HepG2 (cell line): ENCODE measurements at regions not wholly inside any gene's neighbourhood (a gene's known extent, or its start where the extent isn't known, plus 50 kb on each side); places are given as distances from the start of the nearest gene placed in this dataset.

Source experiments
- ATAC-seq: fragments of 200-7000 bp; cut with Tn5 transposase; 3 replicates; pipeline ENCODE4 v1.9.1; 2020; ENCODE audit warnings: mild to moderate bottlenecking, moderate library complexity
- BruUV-seq: library from RNA; stranded (reverse); fragments of 400-500 nt; replicated peaks from 2 replicates; lab custom pipeline; 2021; lab: Mats Ljungman, UMichigan
- CTCF ChIA-PET: fragments of 300-600 bp; formaldehyde crosslinking; extraction: SDS; loops from one replicate; lab custom pipeline; 2021; ENCODE audit warnings: low total read pairs, inconsistent platforms, low intra/inter-chr PET ratio; lab: Yijun Ruan, JAX
- POLR2A ChIA-PET: fragments of 350-600 bp; sonication (Branson Sonifier 250); formaldehyde crosslinking; loops from one replicate; lab custom pipeline; 2020; ENCODE audit warnings: antibody characterized with exemption, inconsistent platforms; lab: Yijun Ruan, JAX
- DNase-seq: peaks from one replicate; pipeline ENCODE4 v3.0.0-alpha.2; 2015; ENCODE audit warnings: low spot score
- FAIRE-seq: peaks from 3 replicates; lab custom pipeline; 2011; peaks lifted over from hg19 to GRCh38; lab: Jason Lieb, UNC
- H2AFZ ChIP-seq: one replicate; pipeline ENCODE4 v1.6.1; 2011; ENCODE audit warnings: low read length, inconsistent platforms
- H3K27ac ChIP-seq: fragments of 300-600 bp; 3 replicates; pipeline ENCODE4 v1.8.0; 2011; ENCODE audit warnings: mixed run types, mild to moderate bottlenecking, mixed read lengths, low read length, inconsistent platforms; ENCODE audit not compliant: insufficient read depth; ENCODE audit errors: extremely low read length
- H3K27me3 ChIP-seq, 2 experiments: fragments of 200-600 bp in 1 of 2; 2 replicates in 1 of 2; 3 replicates in 1 of 2; pipeline versions ENCODE4 v1.6.0 to v1.8.0; 2011; ENCODE audit warnings: low read length in 2 of 2, mild to moderate bottlenecking in 2 of 2, moderate library complexity in 2 of 2, inconsistent platforms in 1 of 2; ENCODE audit not compliant: insufficient read depth in 2 of 2, control insufficient read depth in 1 of 2
- H3K36me3 ChIP-seq, 2 experiments: fragments of 200-600 bp in 1 of 2; replicated peaks in 1 of 2; 2 replicates in 1 of 2; 3 replicates in 1 of 2; pipeline versions ENCODE4 v1.5.1 to v1.8.0; 2011; ENCODE audit warnings: low read length in 2 of 2, inconsistent platforms in 1 of 2; ENCODE audit not compliant: insufficient read depth in 2 of 2, control insufficient read depth in 1 of 2
- H3K4me1 ChIP-seq: 2 replicates; pipeline ENCODE4 v1.5.1; 2012; ENCODE audit warnings: low read length, inconsistent platforms; ENCODE audit not compliant: insufficient read depth
- H3K4me2 ChIP-seq: 2 replicates; pipeline ENCODE4 v1.6.0; 2011; ENCODE audit warnings: low read depth, low read length, inconsistent platforms
- H3K4me3 ChIP-seq, 3 experiments: fragments of 200-600 bp in 1 of 3; sonication (generic), shearing (Covaris generic) in 1 of 3; replicated peaks in 1 of 3; 2 replicates each; pipeline ENCODE4 v1.5.1; 2011 to 2016; ENCODE audit warnings: low read length in 3 of 3, inconsistent platforms in 2 of 3, low read depth in 2 of 3, mild to moderate bottlenecking in 2 of 3, control low read depth in 1 of 3, mixed read lengths in 1 of 3; ENCODE audit not compliant: insufficient read depth in 1 of 3
- H3K79me2 ChIP-seq: one replicate; pipeline ENCODE4 v1.6.1; 2011; ENCODE audit warnings: low read length, inconsistent platforms; ENCODE audit not compliant: insufficient read depth
- H3K9ac ChIP-seq: 2 replicates; pipeline ENCODE4 v1.6.0; 2011; ENCODE audit warnings: mild to moderate bottlenecking, low read depth, low read length, inconsistent platforms; ENCODE audit not compliant: insufficient read depth
- H3K9me3 ChIP-seq: 2 replicates; pipeline ENCODE4 v1.5.1; 2012; ENCODE audit warnings: mild to moderate bottlenecking, low read length
- H4K20me1 ChIP-seq: 2 replicates; pipeline ENCODE4 v1.6.0; 2011; ENCODE audit warnings: inconsistent platforms, mild to moderate bottlenecking, low read length, moderate library complexity; ENCODE audit not compliant: insufficient read depth
- ELF3 ChIP-seq: IDR thresholded peaks from 2 replicates; pipeline ENCODE4 v1.6.1; 2016; ENCODE audit warnings: missing genetic modification reagents, missing compliant biosample characterization
- GPN1 ChIP-seq: sonication (generic); formaldehyde crosslinking; IDR thresholded peaks from 2 replicates; pipeline ENCODE4 v1.5.1; 2020; ENCODE audit warnings: missing genetic modification reagents, borderline replicate concordance
- NR2F6 ChIP-seq, 2 experiments: IDR thresholded peaks; 2 replicates each; pipeline ENCODE4 v1.6.1; 2016; ENCODE audit warnings: antibody characterized with exemption in 1 of 2, mild to moderate bottlenecking in 1 of 2
- SAFB2 ChIP-seq: sonication (generic); formaldehyde crosslinking; IDR thresholded peaks from 2 replicates; pipeline ENCODE4 v1.5.1; 2020; ENCODE audit warnings: missing genetic modification reagents, low read depth, mild to moderate bottlenecking, borderline replicate concordance
- SMAD3 ChIP-seq: sonication (generic); formaldehyde crosslinking; IDR thresholded peaks from 2 replicates; pipeline ENCODE4 v1.4.0; 2020; ENCODE audit warnings: missing genetic modification reagents
- ZBTB8A ChIP-seq: sonication (generic); formaldehyde crosslinking; IDR thresholded peaks from 2 replicates; pipeline ENCODE4 v1.4.0; 2020; ENCODE audit warnings: mild to moderate bottlenecking, low read depth, missing genetic modification reagents, borderline replicate concordance
- ZNF136 ChIP-seq: sonication (generic); formaldehyde crosslinking; IDR thresholded peaks from 2 replicates; pipeline ENCODE4 v1.8.1; 2022; ENCODE audit warnings: low read depth, mild to moderate bottlenecking, moderate library complexity, missing genetic modification reagents
- ZNF296 ChIP-seq: sonication (generic); formaldehyde crosslinking; conservative IDR thresholded peaks from 2 replicates; pipeline ENCODE4 v1.5.0; 2020; ENCODE audit warnings: mild to moderate bottlenecking, missing genetic modification reagents
- ZNF432 ChIP-seq: sonication (generic); formaldehyde crosslinking; IDR thresholded peaks from 2 replicates; pipeline ENCODE4 v1.5.0; 2020; ENCODE audit warnings: missing genetic modification reagents, mild to moderate bottlenecking, borderline replicate concordance
- ZNF550 ChIP-seq: sonication (generic); formaldehyde crosslinking; IDR thresholded peaks from 2 replicates; pipeline ENCODE4 v1.4.0; 2020; ENCODE audit warnings: mild to moderate bottlenecking, missing genetic modification reagents, borderline replicate concordance
- ZNF749 ChIP-seq: sonication (generic); formaldehyde crosslinking; IDR thresholded peaks from 2 replicates; pipeline ENCODE4 v1.8.0; 2022; ENCODE audit warnings: mild to moderate bottlenecking, missing genetic modification reagents, moderate library complexity, borderline replicate concordance
- ZNF781 ChIP-seq: sonication (generic); formaldehyde crosslinking; IDR thresholded peaks from 2 replicates; pipeline ENCODE4 v1.5.1; 2020; ENCODE audit warnings: borderline replicate concordance, mild to moderate bottlenecking, missing genetic modification reagents; ENCODE audit errors: not compliant biosample characterization
- ZSCAN22 ChIP-seq: sonication (generic); formaldehyde crosslinking; IDR thresholded peaks from 2 replicates; pipeline ENCODE4 v1.4.0; 2020; ENCODE audit warnings: mild to moderate bottlenecking, missing genetic modification reagents
- in situ Hi-C: cut with HindIII; loops from 2 replicates; pipeline ENCODE4 v1.10.0; 2017; ENCODE audit warnings: low pct_unique_long_range_greater_than_20kb; ENCODE audit not compliant: extremely low pct_ligation_motif_present
- intact Hi-C: fragments of 100-400 bp; cut with micrococcal nuclease; formaldehyde crosslinking; loops from one replicate; pipeline ENCODE4 v1.10.0; 2022; ENCODE audit not compliant: unreplicated experiment
- TF ChIP-seq, protein P1 (sequence below): sonication (generic); formaldehyde crosslinking; IDR thresholded peaks from 2 replicates; pipeline ENCODE4 v1.8.1; 2023; ENCODE audit warnings: mild to moderate bottlenecking, inconsistent platforms, moderate library complexity, missing genetic modification reagents, borderline replicate concordance

DNA sequence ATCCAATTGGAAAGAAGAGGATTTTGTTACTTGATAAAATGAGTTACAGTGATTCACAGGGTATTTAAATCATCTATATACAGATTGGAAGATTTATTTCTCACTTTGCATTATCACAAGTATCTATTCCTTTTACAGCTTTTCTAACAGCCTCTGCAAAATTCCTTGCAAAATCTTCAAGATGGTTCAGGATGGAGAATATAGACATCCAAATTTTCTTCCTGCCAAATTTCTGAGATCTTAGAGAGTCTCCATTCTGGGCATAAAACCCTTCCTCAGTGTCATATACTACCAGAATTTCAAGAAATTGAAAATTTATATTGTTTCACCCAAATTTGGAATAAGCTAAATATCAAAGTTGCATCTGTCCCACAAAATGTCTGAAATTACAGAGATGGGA, 259.1 kb upstream of the FAM174A start:
- CTCF ChIA-PET = no interaction called here
- Histone ChIP-seq H3K27me3 (no peaks in the 10 kb centered on the region), H3K79me2 (no peaks in the 10 kb centered on the region), H3K27ac (no peak overlapping the region), H3K9ac (no peak overlapping the region), H3K36me3 (no peaks in the 10 kb centered on the region), H3K4me2 (no peak overlapping the region), H2AFZ (no peak overlapping the region), H4K20me1 (no peaks in the 10 kb centered on the region), H3K4me3 (no peak overlapping the region), H3K9me3 (no peaks in the 10 kb centered on the region), H3K4me1 (no peaks in the 10 kb centered on the region)
- in situ Hi-C loops = no loop called here
- no peak for ATAC-seq
- intact Hi-C loops = no loop called here
- FAIRE-seq = no peak
- no peak for DNase-seq
- POLR2A ChIA-PET = no interaction called here
- no peak for TF ChIP-seq ZNF749 (CRISPR knock-in tag)
- no peak for TF ChIP-seq ZNF550
- no peak for TF ChIP-seq NR2F6 (IDR thresholded peaks at IDR 0.05)
- TF ChIP-seq NR2F6 (CRISPR knock-in tag; IDR thresholded peaks at IDR 0.05) = no peak
- TF ChIP-seq GPN1 (CRISPR knock-in tag) = no peak
- no peak for TF ChIP-seq ZNF781 (CRISPR knock-in tag)
- no peak for TF ChIP-seq ZNF432 (CRISPR knock-in tag)
- no peak for TF ChIP-seq SMAD3 (CRISPR knock-in tag)
- no peak for TF ChIP-seq ZBTB8A (CRISPR knock-in tag)
- TF ChIP-seq ZSCAN22 (CRISPR knock-in tag) = no peak
- no peak for TF ChIP-seq ZNF136 (CRISPR knock-in tag)
- TF ChIP-seq ZNF296 = no peak
- no peak for TF ChIP-seq SAFB2
- TF ChIP-seq ELF3 (CRISPR knock-in tag) = no peak
- TF ChIP-seq, protein P1, sequence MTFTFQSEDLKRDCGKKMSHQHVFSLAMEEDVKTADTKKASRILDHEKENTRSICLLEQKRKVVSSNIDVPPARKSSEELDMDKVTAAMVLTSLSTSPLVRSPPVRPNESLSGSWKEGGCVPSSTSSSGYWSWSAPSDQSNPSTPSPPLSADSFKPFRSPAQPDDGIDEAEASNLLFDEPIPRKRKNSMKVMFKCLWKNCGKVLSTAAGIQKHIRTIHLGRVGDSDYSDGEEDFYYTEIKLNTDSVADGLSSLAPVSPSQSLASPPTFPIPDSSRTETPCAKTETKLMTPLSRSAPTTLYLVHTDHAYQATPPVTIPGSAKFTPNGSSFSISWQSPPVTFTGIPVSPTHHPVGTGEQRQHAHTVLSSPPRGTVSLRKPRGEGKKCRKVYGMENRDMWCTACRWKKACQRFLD (CRISPR knock-in tag) = no peak
- no TSS peak for BruUV-seq
